K562 (cell line): ENCODE measurements at regions not wholly inside any gene's neighbourhood (a gene's known extent, or its start where the extent isn't known, plus 50 kb on each side); places are given as distances from the start of the nearest gene placed in this dataset.

Experiments used
- ATF1 ChIP-seq, 2 experiments: fragments of 450-650 bp in 1 of 2; IDR thresholded peaks; 2 replicates each; pipeline ENCODE4 v1.6.1; 2016; ENCODE audit warnings: missing compliant biosample characterization in 1 of 2, missing genetic modification characterization in 1 of 2
- CBFA2T2 ChIP-seq: fragments of 450-650 bp; conservative IDR thresholded peaks from 2 replicates; pipeline ENCODE4 v1.6.1; 2017; ENCODE audit warnings: mild to moderate bottlenecking
- DEAF1 ChIP-seq: fragments of 450-650 bp; formaldehyde crosslinking; IDR thresholded peaks from 2 replicates; pipeline ENCODE4 v1.4.0; 2020; ENCODE audit warnings: mild to moderate bottlenecking, moderate library complexity
- ETV5 ChIP-seq: sonication (generic); formaldehyde crosslinking; IDR thresholded peaks from 2 replicates; pipeline ENCODE4 v1.4.0; 2020; ENCODE audit warnings: low read depth, mild to moderate bottlenecking, missing genetic modification reagents
- RBM17 ChIP-seq: fragments of 200-400 bp; formaldehyde crosslinking; IDR thresholded peaks from 2 replicates; pipeline ENCODE4 v1.6.1; 2017; ENCODE audit warnings: low read depth, mild to moderate bottlenecking, low read length, borderline replicate concordance
- SNAPC5 ChIP-seq: fragments of 250-450 bp; sonication (Bioruptor Pico); IDR thresholded peaks from 2 replicates; pipeline ENCODE4 v1.8.0; 2021; ENCODE audit warnings: moderate library complexity, mild to moderate bottlenecking, inconsistent platforms
- TGIF2 ChIP-seq: sonication (generic); formaldehyde crosslinking; IDR thresholded peaks from 2 replicates; pipeline ENCODE4 v1.8.1; 2022; ENCODE audit warnings: mild to moderate bottlenecking, missing genetic modification reagents, moderate library complexity
- TSHZ1 ChIP-seq: fragments of 250-450 bp; sonication (Bioruptor Pico); IDR thresholded peaks from 2 replicates; pipeline ENCODE4 v1.4.0; 2020; ENCODE audit warnings: mild to moderate bottlenecking, moderate library complexity
- ZNF174 ChIP-seq: fragments of 250-450 bp; sonication (Bioruptor Pico); IDR thresholded peaks from 2 replicates; pipeline ENCODE4 v1.4.0; 2020; ENCODE audit warnings: mild to moderate bottlenecking
- ZNF224 ChIP-seq: sonication (generic); formaldehyde crosslinking; IDR thresholded peaks from 2 replicates; pipeline ENCODE4 v1.8.0; 2022; ENCODE audit warnings: mild to moderate bottlenecking, missing genetic modification reagents
- ZNF76 ChIP-seq: fragments of 250-450 bp; sonication (Bioruptor Pico); IDR thresholded peaks from 2 replicates; pipeline ENCODE4 v1.4.0; 2020; ENCODE audit warnings: mild to moderate bottlenecking, moderate library complexity, borderline replicate concordance
- ZNF764 ChIP-seq: fragments of 250-450 bp; sonication (Bioruptor Pico); IDR thresholded peaks from 2 replicates; pipeline ENCODE4 v1.4.0; 2020; ENCODE audit warnings: low read depth, mild to moderate bottlenecking, moderate library complexity
- TF ChIP-seq, protein P1 (sequence below): sonication (generic); formaldehyde crosslinking; IDR thresholded peaks from 2 replicates; pipeline ENCODE4 v1.8.1; 2023; ENCODE audit warnings: missing genetic modification reagents, mild to moderate bottlenecking, borderline replicate concordance
- TF ChIP-seq, protein P2 (sequence below): sonication (generic); formaldehyde crosslinking; IDR thresholded peaks from 2 replicates; pipeline ENCODE4 v1.8.0; 2022; ENCODE audit warnings: missing genetic modification reagents, mild to moderate bottlenecking, borderline replicate concordance

GRCh38 chr6:26197933-26198721 lies 110.9 kb downstream of the HFE start (continued):
- TF ChIP-seq, protein P1, sequence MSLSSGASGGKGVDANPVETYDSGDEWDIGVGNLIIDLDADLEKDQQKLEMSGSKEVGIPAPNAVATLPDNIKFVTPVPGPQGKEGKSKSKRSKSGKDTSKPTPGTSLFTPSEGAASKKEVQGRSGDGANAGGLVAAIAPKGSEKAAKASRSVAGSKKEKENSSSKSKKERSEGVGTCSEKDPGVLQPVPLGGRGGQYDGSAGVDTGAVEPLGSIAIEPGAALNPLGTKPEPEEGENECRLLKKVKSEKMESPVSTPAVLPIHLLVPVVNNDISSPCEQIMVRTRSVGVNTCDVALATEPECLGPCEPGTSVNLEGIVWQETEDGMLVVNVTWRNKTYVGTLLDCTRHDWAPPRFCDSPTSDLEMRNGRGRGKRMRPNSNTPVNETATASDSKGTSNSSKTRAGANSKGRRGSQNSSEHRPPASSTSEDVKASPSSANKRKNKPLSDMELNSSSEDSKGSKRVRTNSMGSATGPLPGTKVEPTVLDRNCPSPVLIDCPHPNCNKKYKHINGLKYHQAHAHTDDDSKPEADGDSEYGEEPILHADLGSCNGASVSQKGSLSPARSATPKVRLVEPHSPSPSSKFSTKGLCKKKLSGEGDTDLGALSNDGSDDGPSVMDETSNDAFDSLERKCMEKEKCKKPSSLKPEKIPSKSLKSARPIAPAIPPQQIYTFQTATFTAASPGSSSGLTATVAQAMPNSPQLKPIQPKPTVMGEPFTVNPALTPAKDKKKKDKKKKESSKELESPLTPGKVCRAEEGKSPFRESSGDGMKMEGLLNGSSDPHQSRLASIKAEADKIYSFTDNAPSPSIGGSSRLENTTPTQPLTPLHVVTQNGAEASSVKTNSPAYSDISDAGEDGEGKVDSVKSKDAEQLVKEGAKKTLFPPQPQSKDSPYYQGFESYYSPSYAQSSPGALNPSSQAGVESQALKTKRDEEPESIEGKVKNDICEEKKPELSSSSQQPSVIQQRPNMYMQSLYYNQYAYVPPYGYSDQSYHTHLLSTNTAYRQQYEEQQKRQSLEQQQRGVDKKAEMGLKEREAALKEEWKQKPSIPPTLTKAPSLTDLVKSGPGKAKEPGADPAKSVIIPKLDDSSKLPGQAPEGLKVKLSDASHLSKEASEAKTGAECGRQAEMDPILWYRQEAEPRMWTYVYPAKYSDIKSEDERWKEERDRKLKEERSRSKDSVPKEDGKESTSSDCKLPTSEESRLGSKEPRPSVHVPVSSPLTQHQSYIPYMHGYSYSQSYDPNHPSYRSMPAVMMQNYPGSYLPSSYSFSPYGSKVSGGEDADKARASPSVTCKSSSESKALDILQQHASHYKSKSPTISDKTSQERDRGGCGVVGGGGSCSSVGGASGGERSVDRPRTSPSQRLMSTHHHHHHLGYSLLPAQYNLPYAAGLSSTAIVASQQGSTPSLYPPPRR (CRISPR knock-in tag) = no peak
- TF ChIP-seq RBM17 (no peak), TGIF2 (peak; percentile 71), DEAF1 (CRISPR knock-in tag) (0 out of 2 replicates have a peak, but pooled peaks have one; percentile 12), ETV5 (CRISPR knock-in tag) (no peak), CBFA2T2 (no peak), ZNF76 (no peak), ZNF224 (CRISPR knock-in tag) (no peak), TSHZ1 (no peak), ZNF174 (CRISPR knock-in tag) (no peak), ZNF764 (CRISPR knock-in tag) (no peak), ATF1 (CRISPR knock-in tag; IDR thresholded peaks at IDR 0.05) (no peak), ATF1 (tag; IDR thresholded peaks at IDR 0.05) (no peak), SNAPC5 (CRISPR knock-in tag) (no peak)
- TF ChIP-seq, protein P2, sequence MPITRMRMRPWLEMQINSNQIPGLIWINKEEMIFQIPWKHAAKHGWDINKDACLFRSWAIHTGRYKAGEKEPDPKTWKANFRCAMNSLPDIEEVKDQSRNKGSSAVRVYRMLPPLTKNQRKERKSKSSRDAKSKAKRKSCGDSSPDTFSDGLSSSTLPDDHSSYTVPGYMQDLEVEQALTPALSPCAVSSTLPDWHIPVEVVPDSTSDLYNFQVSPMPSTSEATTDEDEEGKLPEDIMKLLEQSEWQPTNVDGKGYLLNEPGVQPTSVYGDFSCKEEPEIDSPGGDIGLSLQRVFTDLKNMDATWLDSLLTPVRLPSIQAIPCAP (CRISPR knock-in tag) = no peak; the same call in 1 of the 2 replicates
